Kidney epithelial cell (primary cell): ENCODE measurements at regions not wholly inside any gene's neighbourhood (a gene's known extent, or its start where the extent isn't known, plus 50 kb on each side); places are given as distances from the start of the nearest gene placed in this dataset.
"Not testable (repeated sequence)": the region's sequence is repeated elsewhere in the genome, so short reads cannot be mapped to it uniquely, and the experiment has no call there.

Experiments used
- DNase-seq: peaks from one replicate; pipeline ENCODE4 v3.0.0-alpha.2; 2010; ENCODE audit warnings: low read depth
- H3K27me3 ChIP-seq: 2 replicates; pipeline ENCODE4 v1.6.0; 2011; ENCODE audit warnings: low read length; ENCODE audit not compliant: control insufficient read depth, insufficient read depth
- H3K36me3 ChIP-seq: 2 replicates; pipeline ENCODE4 v1.5.1; 2011; ENCODE audit warnings: low read length; ENCODE audit not compliant: control insufficient read depth, insufficient read depth
- H3K4me3 ChIP-seq: 2 replicates; pipeline ENCODE4 v1.5.1; 2011; ENCODE audit warnings: low read depth, mild to moderate bottlenecking, control low read depth, low read length
- CTCF ChIP-seq: IDR thresholded peaks from 2 replicates; pipeline ENCODE4 v1.5.1; 2011; ENCODE audit warnings: mild to moderate bottlenecking, moderate library complexity, low read length, control low read depth, inconsistent platforms; ENCODE audit not compliant: insufficient read depth, poor library complexity, severe bottlenecking

GRCh38 chr4:188658958-188659522 lies 519.8 kb downstream of the TRIML1 start:
- DNase-seq: no peak
- TF ChIP-seq CTCF: no peak
- Histone ChIP-seq H3K27me3 (no peaks in the 10 kb centered on the region), H3K4me3 (no peak overlapping the region), H3K36me3 (no peaks in the 10 kb centered on the region)

- no peaks in the 10 kb centered on the region for H3K36me3 ChIP-seq
- H3K27me3 ChIP-seq: no peaks in the 10 kb centered on the region
- no peak for TF ChIP-seq CTCF
- no peak for DNase-seq
- H3K4me3 ChIP-seq: no peak overlapping the region
These were observed 521.6 kb downstream of the TRIML1 start for GRCh38 chr4:188660796-188661195.

- no peak for DNase-seq
- H3K27me3 ChIP-seq: no peaks in the 10 kb centered on the region
- TF ChIP-seq CTCF: no peak
- H3K36me3 ChIP-seq: no peaks in the 10 kb centered on the region
- H3K4me3 ChIP-seq: no peak overlapping the region
These were observed 522.3 kb downstream of the TRIML1 start for GRCh38 chr4:188661502-188661901.

GRCh38 chr4:188663369-188663768 lies 524.1 kb downstream of the TRIML1 start:
- Histone ChIP-seq H3K27me3 (no peaks in the 10 kb centered on the region), H3K36me3 (no peaks in the 10 kb centered on the region), H3K4me3 (no peak overlapping the region)
- TF ChIP-seq CTCF: no peak
- no peak for DNase-seq

GRCh38 chr4:188665491-188666457 lies 526.5 kb downstream of the TRIML1 start:
- no peaks in the 10 kb centered on the region for H3K27me3 ChIP-seq
- H3K36me3 ChIP-seq: no peaks in the 10 kb centered on the region
- TF ChIP-seq CTCF: no peak
- no peak for DNase-seq
- no peak overlapping the region for H3K4me3 ChIP-seq

GRCh38 chr4:188678691-188679090 lies 539.5 kb downstream of the TRIML1 start:
- not testable (repeated sequence) for H3K4me3 ChIP-seq, DNase-seq

More at GRCh38 chr4:188678691-188679090, 539.5 kb downstream of the TRIML1 start:
- H3K27me3 ChIP-seq, H3K36me3 ChIP-seq: not testable (repeated sequence)
